GM23338 (cell line): ENCODE measurements at regions not wholly inside any gene's neighbourhood (a gene's known extent, or its start where the extent isn't known, plus 50 kb on each side); places are given as distances from the start of the nearest gene placed in this dataset.

Experiments
- ATAC-seq: fragments of 200-7000 bp; cut with Tn5 transposase; 3 replicates; pipeline ENCODE4 v1.9.1; 2020
- DNase-seq: peaks from one replicate; pipeline ENCODE4 v3.0.0-alpha.2; 2015; ENCODE audit warnings: low spot score
- H2AFZ ChIP-seq: fragments of 200-600 bp; sonication (generic); 2 replicates; pipeline ENCODE4 v1.8.0; 2016; ENCODE audit warnings: antibody characterized with exemption, mild to moderate bottlenecking, moderate library complexity
- H3F3A ChIP-seq: fragments of 200-600 bp; sonication (generic); replicated peaks from 2 replicates; pipeline ENCODE4 v1.8.0; 2017; ENCODE audit warnings: antibody characterized with exemption, mixed run types, low read depth
- H3K27ac ChIP-seq: fragments of 200-600 bp; sonication (generic); 2 replicates; pipeline ENCODE4 v1.6.1; 2016; ENCODE audit warnings: low read depth
- H3K27me3 ChIP-seq: fragments of 200-600 bp; sonication (generic); 2 replicates; pipeline ENCODE4 v1.8.0; 2016; ENCODE audit warnings: mild to moderate bottlenecking, mixed run types, moderate library complexity; ENCODE audit not compliant: insufficient read depth
- H3K36me3 ChIP-seq: fragments of 200-600 bp; sonication (generic); 2 replicates; pipeline ENCODE4 v1.8.0; 2016; ENCODE audit warnings: mild to moderate bottlenecking; ENCODE audit not compliant: insufficient read depth
- H3K4me1 ChIP-seq: fragments of 200-600 bp; sonication (generic); 2 replicates; pipeline ENCODE4 v1.8.0; 2016; ENCODE audit warnings: mild to moderate bottlenecking, moderate library complexity; ENCODE audit not compliant: insufficient read depth
- H3K4me2 ChIP-seq: fragments of 200-600 bp; sonication (generic); 2 replicates; pipeline ENCODE4 v1.7.1; 2017; ENCODE audit warnings: mixed run types
- H3K4me3 ChIP-seq: fragments of 200-600 bp; sonication (generic); 2 replicates; pipeline ENCODE4 v1.6.1; 2016; ENCODE audit warnings: mixed run types
- H3K79me2 ChIP-seq: fragments of 200-600 bp; sonication (generic); replicated peaks from 2 replicates; pipeline ENCODE4 v1.8.0; 2017; ENCODE audit warnings: mild to moderate bottlenecking; ENCODE audit not compliant: insufficient read depth
- H3K9me2 ChIP-seq: fragments of 200-600 bp; sonication (generic); 2 replicates; pipeline ENCODE4 v1.8.0; 2017; ENCODE audit not compliant: insufficient read depth
- H4K20me1 ChIP-seq: fragments of 200-600 bp; sonication (generic); replicated peaks from 2 replicates; pipeline ENCODE4 v1.8.0; 2017; ENCODE audit warnings: mild to moderate bottlenecking; ENCODE audit not compliant: insufficient read depth
- H3K27ac Mint-ChIP-seq: 2 replicates; pipeline ENCODE4 v1.8.0; 2020; ENCODE audit warnings: inconsistent platforms, mild to moderate bottlenecking, moderate library complexity, mixed read lengths
- H3K27me3 Mint-ChIP-seq: 3 replicates; pipeline ENCODE4 v1.8.0; 2022; ENCODE audit warnings: low read depth, mild to moderate bottlenecking, moderate library complexity, mixed read lengths, inconsistent platforms; ENCODE audit not compliant: insufficient read depth, poor library complexity
- H3K36me3 Mint-ChIP-seq: 3 replicates; pipeline ENCODE4 v1.8.0; 2021; ENCODE audit warnings: low read depth, mild to moderate bottlenecking, inconsistent platforms, moderate library complexity, mixed read lengths
- H3K4me1 Mint-ChIP-seq: 3 replicates; pipeline ENCODE4 v1.8.0; 2020; ENCODE audit warnings: mild to moderate bottlenecking, inconsistent platforms, mixed read lengths
- H3K4me3 Mint-ChIP-seq: 3 replicates; pipeline ENCODE4 v1.8.0; 2021; ENCODE audit warnings: moderate library complexity, mild to moderate bottlenecking, inconsistent platforms, mixed read lengths
- H3K9me3 Mint-ChIP-seq: 3 replicates; pipeline ENCODE4 v1.8.0; 2020; ENCODE audit warnings: moderate library complexity, mild to moderate bottlenecking, inconsistent platforms, mixed read lengths
- CREB1 ChIP-seq: fragments of 250-450 bp; sonication (Bioruptor Pico); IDR thresholded peaks from 2 replicates; pipeline ENCODE4 v1.5.0; 2020; ENCODE audit warnings: low read depth, mild to moderate bottlenecking, moderate library complexity
- EZH2 ChIP-seq: fragments of 200-600 bp; sonication (generic); IDR thresholded peaks from one replicate; pipeline ENCODE4 v1.8.0; 2017; ENCODE audit warnings: antibody characterized with exemption, mild to moderate bottlenecking, low read depth; ENCODE audit not compliant: unreplicated experiment
- EZH2phosphoT487 ChIP-seq: fragments of 200-600 bp; sonication (generic); IDR thresholded peaks from one replicate; pipeline ENCODE4 v1.8.1; 2018; ENCODE audit warnings: antibody characterized with exemption; ENCODE audit not compliant: unreplicated experiment
- JUNB ChIP-seq: IDR thresholded peaks from one replicate; pipeline ENCODE4 v1.6.1; 2016; ENCODE audit warnings: antibody characterized with exemption; ENCODE audit not compliant: unreplicated experiment
- NANOG ChIP-seq: IDR thresholded peaks from 2 replicates; pipeline ENCODE4 v1.6.1; 2016; ENCODE audit warnings: antibody characterized with exemption, borderline replicate concordance
- POLR2AphosphoS5 ChIP-seq: IDR thresholded peaks from 2 replicates; pipeline ENCODE4 v1.6.1; 2016; ENCODE audit warnings: antibody characterized with exemption, low read depth
- STAT1 ChIP-seq: IDR thresholded peaks from one replicate; pipeline ENCODE4 v1.6.1; 2016; ENCODE audit warnings: antibody characterized with exemption; ENCODE audit not compliant: unreplicated experiment
- ZNF114 ChIP-seq: fragments of 250-450 bp; sonication (Bioruptor Pico); IDR thresholded peaks from 2 replicates; pipeline ENCODE4 v1.5.0; 2020; ENCODE audit warnings: mild to moderate bottlenecking, moderate library complexity
- ZNF331 ChIP-seq: fragments of 250-450 bp; sonication (Bioruptor Pico); IDR thresholded peaks from 2 replicates; pipeline ENCODE4 v1.5.0; 2020; ENCODE audit warnings: low read depth, mild to moderate bottlenecking, moderate library complexity
- TF ChIP-seq, protein P1 (sequence below): fragments of 250-450 bp; sonication (Bioruptor Pico); IDR thresholded peaks from 2 replicates; pipeline ENCODE4 v1.5.0; 2020; ENCODE audit warnings: mild to moderate bottlenecking, moderate library complexity
- TF ChIP-seq, protein P2 (sequence below): IDR thresholded peaks from one replicate; pipeline ENCODE4 v1.6.1; 2018; ENCODE audit warnings: antibody characterized with exemption; ENCODE audit not compliant: unreplicated experiment
- TF ChIP-seq, protein P3 (sequence below): IDR thresholded peaks from 2 replicates; pipeline ENCODE4 v1.6.1; 2016; ENCODE audit warnings: antibody characterized with exemption
- TF ChIP-seq, protein P4 (sequence below), 2 experiments: fragments of 200-600 bp in 1 of 2; sonication (generic) in 1 of 2; conservative IDR thresholded peaks; 2 replicates each; pipeline versions ENCODE4 v1.5.1 to v1.6.1; 2016 to 2017; ENCODE audit warnings: antibody characterized with exemption in 2 of 2, low read depth in 2 of 2, mild to moderate bottlenecking in 2 of 2, moderate library complexity in 1 of 2

DNA sequence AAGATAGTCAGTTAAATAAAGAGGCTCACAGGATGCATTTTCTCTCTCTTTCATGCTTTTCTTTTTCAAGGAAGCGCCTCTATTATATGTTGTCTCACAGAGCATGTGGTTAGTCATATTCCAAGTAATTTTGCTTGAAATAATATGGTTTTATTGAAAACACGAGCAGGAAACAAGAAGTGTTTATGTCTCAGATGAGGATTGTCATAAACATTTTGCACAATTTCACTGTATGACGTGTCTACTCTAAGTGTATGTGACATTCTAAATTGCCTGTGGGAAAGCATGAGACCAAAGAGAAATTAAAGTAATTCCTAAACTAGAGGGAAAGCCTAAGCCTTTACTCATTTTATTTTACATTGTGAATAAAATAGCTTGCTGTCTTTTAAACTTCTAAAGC is 818.6 kb downstream of the EPHA3 start:
- Histone ChIP-seq H3K27ac (no peak overlapping the region), H3K9me2 (no peaks in the 10 kb centered on the region), H3K36me3 (no peaks in the 10 kb centered on the region), H3K79me2 (no peaks in the 10 kb centered on the region), H3K4me1 (no peaks in the 10 kb centered on the region), H4K20me1 (no peaks in the 10 kb centered on the region), H3K4me2 (no peak overlapping the region), H2AFZ (no peak overlapping the region), H3K4me3 (no peak overlapping the region), H3F3A (no peaks in the 10 kb centered on the region), H3K27me3 (no peaks in the 10 kb centered on the region)
- ATAC-seq (no peak), DNase-seq (no peak)
- H3K27me3 Mint-ChIP-seq: no peaks in the 10 kb centered on the region
- peaks cover 1% of the 10 kb centered on the region; the same call in 2 of the 3 replicates for H3K9me3 Mint-ChIP-seq
- no peaks in the 10 kb centered on the region for H3K4me1 Mint-ChIP-seq
- no peak for TF ChIP-seq EZH2phosphoT487
- no peak for TF ChIP-seq CREB1
- TF ChIP-seq EZH2: no peak
- TF ChIP-seq STAT1: no peak
- TF ChIP-seq ZNF114 (CRISPR knock-in tag): no peak
- no peak for TF ChIP-seq ZNF331 (CRISPR knock-in tag)
- TF ChIP-seq, protein P1, sequence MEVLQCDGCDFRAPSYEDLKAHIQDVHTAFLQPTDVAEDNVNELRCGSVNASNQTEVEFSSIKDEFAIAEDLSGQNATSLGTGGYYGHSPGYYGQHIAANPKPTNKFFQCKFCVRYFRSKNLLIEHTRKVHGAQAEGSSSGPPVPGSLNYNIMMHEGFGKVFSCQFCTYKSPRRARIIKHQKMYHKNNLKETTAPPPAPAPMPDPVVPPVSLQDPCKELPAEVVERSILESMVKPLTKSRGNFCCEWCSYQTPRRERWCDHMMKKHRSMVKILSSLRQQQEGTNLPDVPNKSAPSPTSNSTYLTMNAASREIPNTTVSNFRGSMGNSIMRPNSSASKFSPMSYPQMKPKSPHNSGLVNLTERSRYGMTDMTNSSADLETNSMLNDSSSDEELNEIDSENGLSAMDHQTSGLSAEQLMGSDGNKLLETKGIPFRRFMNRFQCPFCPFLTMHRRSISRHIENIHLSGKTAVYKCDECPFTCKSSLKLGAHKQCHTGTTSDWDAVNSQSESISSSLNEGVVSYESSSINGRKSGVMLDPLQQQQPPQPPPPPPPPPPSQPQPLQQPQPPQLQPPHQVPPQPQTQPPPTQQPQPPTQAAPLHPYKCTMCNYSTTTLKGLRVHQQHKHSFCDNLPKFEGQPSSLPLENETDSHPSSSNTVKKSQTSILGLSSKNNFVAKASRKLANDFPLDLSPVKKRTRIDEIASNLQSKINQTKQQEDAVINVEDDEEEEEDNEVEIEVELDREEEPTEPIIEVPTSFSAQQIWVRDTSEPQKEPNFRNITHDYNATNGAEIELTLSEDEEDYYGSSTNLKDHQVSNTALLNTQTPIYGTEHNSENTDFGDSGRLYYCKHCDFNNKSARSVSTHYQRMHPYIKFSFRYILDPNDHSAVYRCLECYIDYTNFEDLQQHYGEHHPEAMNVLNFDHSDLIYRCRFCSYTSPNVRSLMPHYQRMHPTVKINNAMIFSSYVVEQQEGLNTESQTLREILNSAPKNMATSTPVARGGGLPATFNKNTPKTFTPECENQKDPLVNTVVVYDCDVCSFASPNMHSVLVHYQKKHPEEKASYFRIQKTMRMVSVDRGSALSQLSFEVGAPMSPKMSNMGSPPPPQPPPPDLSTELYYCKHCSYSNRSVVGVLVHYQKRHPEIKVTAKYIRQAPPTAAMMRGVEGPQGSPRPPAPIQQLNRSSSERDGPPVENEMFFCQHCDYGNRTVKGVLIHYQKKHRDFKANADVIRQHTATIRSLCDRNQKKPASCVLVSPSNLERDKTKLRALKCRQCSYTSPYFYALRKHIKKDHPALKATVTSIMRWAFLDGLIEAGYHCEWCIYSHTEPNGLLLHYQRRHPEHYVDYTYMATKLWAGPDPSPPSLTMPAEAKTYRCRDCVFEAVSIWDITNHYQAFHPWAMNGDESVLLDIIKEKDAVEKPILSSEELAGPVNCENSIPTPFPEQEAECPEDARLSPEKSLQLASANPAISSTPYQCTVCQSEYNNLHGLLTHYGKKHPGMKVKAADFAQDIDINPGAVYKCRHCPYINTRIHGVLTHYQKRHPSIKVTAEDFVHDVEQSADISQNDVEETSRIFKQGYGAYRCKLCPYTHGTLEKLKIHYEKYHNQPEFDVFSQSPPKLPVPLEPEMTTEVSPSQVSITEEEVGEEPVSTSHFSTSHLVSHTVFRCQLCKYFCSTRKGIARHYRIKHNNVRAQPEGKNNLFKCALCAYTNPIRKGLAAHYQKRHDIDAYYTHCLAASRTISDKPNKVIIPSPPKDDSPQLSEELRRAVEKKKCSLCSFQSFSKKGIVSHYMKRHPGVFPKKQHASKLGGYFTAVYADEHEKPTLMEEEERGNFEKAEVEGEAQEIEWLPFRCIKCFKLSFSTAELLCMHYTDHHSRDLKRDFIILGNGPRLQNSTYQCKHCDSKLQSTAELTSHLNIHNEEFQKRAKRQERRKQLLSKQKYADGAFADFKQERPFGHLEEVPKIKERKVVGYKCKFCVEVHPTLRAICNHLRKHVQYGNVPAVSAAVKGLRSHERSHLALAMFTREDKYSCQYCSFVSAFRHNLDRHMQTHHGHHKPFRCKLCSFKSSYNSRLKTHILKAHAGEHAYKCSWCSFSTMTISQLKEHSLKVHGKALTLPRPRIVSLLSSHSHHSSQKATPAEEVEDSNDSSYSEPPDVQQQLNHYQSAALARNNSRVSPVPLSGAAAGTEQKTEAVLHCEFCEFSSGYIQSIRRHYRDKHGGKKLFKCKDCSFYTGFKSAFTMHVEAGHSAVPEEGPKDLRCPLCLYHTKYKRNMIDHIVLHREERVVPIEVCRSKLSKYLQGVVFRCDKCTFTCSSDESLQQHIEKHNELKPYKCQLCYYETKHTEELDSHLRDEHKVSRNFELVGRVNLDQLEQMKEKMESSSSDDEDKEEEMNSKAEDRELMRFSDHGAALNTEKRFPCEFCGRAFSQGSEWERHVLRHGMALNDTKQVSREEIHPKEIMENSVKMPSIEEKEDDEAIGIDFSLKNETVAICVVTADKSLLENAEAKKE (CRISPR knock-in tag): no peak
- TF ChIP-seq, protein P2, sequence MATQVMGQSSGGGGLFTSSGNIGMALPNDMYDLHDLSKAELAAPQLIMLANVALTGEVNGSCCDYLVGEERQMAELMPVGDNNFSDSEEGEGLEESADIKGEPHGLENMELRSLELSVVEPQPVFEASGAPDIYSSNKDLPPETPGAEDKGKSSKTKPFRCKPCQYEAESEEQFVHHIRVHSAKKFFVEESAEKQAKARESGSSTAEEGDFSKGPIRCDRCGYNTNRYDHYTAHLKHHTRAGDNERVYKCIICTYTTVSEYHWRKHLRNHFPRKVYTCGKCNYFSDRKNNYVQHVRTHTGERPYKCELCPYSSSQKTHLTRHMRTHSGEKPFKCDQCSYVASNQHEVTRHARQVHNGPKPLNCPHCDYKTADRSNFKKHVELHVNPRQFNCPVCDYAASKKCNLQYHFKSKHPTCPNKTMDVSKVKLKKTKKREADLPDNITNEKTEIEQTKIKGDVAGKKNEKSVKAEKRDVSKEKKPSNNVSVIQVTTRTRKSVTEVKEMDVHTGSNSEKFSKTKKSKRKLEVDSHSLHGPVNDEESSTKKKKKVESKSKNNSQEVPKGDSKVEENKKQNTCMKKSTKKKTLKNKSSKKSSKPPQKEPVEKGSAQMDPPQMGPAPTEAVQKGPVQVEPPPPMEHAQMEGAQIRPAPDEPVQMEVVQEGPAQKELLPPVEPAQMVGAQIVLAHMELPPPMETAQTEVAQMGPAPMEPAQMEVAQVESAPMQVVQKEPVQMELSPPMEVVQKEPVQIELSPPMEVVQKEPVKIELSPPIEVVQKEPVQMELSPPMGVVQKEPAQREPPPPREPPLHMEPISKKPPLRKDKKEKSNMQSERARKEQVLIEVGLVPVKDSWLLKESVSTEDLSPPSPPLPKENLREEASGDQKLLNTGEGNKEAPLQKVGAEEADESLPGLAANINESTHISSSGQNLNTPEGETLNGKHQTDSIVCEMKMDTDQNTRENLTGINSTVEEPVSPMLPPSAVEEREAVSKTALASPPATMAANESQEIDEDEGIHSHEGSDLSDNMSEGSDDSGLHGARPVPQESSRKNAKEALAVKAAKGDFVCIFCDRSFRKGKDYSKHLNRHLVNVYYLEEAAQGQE: no peak
- no peak for TF ChIP-seq JUNB
- TF ChIP-seq POLR2AphosphoS5: no peak
- TF ChIP-seq, protein P3, sequence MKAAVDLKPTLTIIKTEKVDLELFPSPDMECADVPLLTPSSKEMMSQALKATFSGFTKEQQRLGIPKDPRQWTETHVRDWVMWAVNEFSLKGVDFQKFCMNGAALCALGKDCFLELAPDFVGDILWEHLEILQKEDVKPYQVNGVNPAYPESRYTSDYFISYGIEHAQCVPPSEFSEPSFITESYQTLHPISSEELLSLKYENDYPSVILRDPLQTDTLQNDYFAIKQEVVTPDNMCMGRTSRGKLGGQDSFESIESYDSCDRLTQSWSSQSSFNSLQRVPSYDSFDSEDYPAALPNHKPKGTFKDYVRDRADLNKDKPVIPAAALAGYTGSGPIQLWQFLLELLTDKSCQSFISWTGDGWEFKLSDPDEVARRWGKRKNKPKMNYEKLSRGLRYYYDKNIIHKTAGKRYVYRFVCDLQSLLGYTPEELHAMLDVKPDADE: no peak
- no peak for TF ChIP-seq NANOG
- TF ChIP-seq, protein P4, sequence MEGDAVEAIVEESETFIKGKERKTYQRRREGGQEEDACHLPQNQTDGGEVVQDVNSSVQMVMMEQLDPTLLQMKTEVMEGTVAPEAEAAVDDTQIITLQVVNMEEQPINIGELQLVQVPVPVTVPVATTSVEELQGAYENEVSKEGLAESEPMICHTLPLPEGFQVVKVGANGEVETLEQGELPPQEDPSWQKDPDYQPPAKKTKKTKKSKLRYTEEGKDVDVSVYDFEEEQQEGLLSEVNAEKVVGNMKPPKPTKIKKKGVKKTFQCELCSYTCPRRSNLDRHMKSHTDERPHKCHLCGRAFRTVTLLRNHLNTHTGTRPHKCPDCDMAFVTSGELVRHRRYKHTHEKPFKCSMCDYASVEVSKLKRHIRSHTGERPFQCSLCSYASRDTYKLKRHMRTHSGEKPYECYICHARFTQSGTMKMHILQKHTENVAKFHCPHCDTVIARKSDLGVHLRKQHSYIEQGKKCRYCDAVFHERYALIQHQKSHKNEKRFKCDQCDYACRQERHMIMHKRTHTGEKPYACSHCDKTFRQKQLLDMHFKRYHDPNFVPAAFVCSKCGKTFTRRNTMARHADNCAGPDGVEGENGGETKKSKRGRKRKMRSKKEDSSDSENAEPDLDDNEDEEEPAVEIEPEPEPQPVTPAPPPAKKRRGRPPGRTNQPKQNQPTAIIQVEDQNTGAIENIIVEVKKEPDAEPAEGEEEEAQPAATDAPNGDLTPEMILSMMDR (conservative IDR thresholded peaks at IDR 0.05; ENCODE audit: low read depth in 2 of 2): no peak
- no peaks in the 10 kb centered on the region for H3K36me3 Mint-ChIP-seq
- no peak overlapping the region for H3K4me3 Mint-ChIP-seq
- H3K27ac Mint-ChIP-seq: no peak overlapping the region
